ENCODE measurements at regions not wholly inside any gene's neighbourhood (a gene's known extent, or its start where the extent isn't known, plus 50 kb on each side); places are given as distances from the start of the nearest gene placed in this dataset.
"Not testable (repeated sequence)": the region's sequence is repeated elsewhere in the genome, so short reads cannot be mapped to it uniquely, and the experiment has no call there.

DNA sequence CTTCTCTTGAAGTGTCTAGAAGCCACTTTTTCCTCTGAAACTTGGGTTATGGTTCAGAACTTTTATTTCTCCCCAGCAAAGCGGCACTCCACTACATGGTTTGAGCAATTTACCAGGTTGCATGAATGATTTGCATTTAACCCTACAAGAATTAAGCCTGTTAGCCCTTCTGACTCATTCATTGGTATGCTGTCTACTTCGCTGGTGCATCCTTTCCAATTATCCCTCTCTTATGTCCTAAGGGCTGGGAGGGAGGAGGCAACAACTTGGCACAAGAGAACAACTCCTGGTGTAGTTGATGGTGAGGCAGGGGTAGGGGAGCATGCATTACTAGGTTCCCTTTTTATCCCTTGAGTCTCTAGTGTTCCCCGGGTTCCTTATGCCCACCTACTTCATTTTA, 293.4 kb upstream of the MEX3C start:
- TF ChIP-seq POLR2A (IDR thresholded peaks at IDR 0.05), result no peak
- Histone ChIP-seq H3K9me3 (no peaks in the 10 kb centered on the region), H3K36me3 (no peaks in the 10 kb centered on the region), H3K4me1 (ENCODE audit: insufficient read depth) (no peaks in the 10 kb centered on the region), H3K27me3 (no peaks in the 10 kb centered on the region), H3K27ac (no peak overlapping the region), H3K4me3 (no peak overlapping the region)
- intact Hi-C loops (cut with DNase I), result no loop called here
- 83 to 86% (median 85%) methylated on average over 3 of the region's 3 CpGs for WGBS, 3 donors
- DNase-seq, result no peak

DNA sequence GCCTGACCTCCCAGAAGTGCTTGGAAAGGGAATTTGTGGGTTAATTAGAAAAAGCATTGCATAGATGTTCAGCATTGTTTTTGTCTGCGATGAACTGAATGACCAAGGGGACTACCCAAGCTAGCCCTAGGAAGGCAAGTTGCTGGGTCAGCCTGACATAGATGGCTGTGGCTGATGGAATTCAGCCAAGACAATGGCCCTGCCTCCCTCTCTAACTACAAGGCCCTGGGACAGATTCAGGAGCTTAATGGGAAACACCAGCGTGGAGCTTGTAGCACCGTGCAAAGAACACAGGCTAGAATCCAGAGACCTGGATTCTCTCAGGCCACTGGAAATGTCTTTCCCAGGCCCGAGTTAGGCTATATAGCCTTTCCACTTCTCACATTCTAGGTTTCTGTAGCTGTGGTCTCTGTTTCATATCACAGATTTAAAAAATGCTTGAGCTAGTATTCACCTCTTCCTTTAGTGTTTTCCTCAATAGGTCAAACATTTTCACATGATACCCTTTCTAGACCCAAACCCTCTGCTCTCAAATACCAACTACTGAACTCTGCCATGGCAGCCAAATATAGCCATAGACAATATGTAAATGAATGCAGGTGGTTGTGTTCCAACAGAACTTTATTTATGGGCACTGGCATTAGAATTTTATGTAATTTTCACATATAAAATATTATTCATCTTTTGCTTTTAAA, 294.3 kb upstream of the MEX3C start:
- H3K9me3 ChIP-seq, result no peaks in the 10 kb centered on the region
- DNase-seq, result no peak
- TF ChIP-seq POLR2A (IDR thresholded peaks at IDR 0.05) (no peak), EP300 (IDR thresholded peaks at IDR 0.05) (no peak)
- TF ChIP-seq, protein P1, sequence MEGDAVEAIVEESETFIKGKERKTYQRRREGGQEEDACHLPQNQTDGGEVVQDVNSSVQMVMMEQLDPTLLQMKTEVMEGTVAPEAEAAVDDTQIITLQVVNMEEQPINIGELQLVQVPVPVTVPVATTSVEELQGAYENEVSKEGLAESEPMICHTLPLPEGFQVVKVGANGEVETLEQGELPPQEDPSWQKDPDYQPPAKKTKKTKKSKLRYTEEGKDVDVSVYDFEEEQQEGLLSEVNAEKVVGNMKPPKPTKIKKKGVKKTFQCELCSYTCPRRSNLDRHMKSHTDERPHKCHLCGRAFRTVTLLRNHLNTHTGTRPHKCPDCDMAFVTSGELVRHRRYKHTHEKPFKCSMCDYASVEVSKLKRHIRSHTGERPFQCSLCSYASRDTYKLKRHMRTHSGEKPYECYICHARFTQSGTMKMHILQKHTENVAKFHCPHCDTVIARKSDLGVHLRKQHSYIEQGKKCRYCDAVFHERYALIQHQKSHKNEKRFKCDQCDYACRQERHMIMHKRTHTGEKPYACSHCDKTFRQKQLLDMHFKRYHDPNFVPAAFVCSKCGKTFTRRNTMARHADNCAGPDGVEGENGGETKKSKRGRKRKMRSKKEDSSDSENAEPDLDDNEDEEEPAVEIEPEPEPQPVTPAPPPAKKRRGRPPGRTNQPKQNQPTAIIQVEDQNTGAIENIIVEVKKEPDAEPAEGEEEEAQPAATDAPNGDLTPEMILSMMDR (IDR thresholded peaks at IDR 0.05), result no peak
- intact Hi-C loops (cut with DNase I), result no loop called here
- H3K4me1 ChIP-seq (ENCODE audit: insufficient read depth), result no peaks in the 10 kb centered on the region
- H3K27ac ChIP-seq, result no peak overlapping the region
- 44 to 60% (median 54%) methylated on average over 4 of the region's 4 CpGs for WGBS, 3 donors
- no peak overlapping the region for H3K4me3 ChIP-seq
- no peaks in the 10 kb centered on the region for H3K36me3 ChIP-seq
- no peaks in the 10 kb centered on the region for H3K27me3 ChIP-seq

DNA sequence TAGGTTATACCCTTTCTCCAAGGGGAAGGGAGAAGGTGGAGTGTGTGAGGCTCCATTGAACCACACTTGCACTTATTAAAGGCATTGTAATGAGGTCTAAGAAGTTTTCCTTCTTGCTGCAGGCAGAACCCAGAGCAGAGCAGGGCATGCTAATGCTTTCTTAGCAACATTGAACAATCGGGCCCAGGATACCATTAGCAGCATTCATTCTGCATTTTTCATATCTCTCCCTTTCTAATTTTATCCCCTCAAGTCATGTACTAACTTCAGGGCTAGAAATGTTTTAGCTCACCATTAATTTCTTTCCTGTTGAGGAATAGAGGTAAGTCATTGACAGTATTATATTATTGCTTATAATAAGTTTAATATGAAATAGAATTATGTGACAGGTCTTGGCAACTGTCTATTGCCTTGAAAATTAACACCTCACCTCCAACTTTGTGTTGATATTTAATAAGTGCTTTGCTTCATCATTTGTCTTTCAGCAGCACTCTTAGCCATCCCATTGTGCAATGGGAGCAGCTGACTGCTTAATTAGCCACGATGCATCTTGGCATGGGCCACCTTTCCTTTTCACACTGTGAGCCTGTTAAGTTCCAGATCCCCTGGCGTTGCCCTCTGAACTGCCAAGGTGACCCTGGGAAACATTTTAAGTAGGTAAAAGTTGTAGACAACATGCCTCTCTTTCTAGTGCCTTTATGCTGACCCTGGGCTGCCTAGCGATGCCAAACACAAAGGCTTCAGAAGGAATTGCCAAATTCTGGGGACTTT, 300.8 kb upstream of the MEX3C start:
- WGBS, 3 donors, result 66 to 78% (median 71%) methylated on average over 4 of the region's 4 CpGs
- intact Hi-C loops (cut with DNase I), result no loop called here
- no peaks in the 10 kb centered on the region for H3K9me3 ChIP-seq
- H3K4me1 ChIP-seq (ENCODE audit: insufficient read depth), result no peaks in the 10 kb centered on the region
- H3K4me3 ChIP-seq, result no peak overlapping the region
- no peak for TF ChIP-seq POLR2A (IDR thresholded peaks at IDR 0.05)
- no peak for TF ChIP-seq EP300 (IDR thresholded peaks at IDR 0.05)
- TF ChIP-seq, protein P1 (IDR thresholded peaks at IDR 0.05), result no peak
- DNase-seq, result no peak
- H3K27me3 ChIP-seq, result no peaks in the 10 kb centered on the region
- H3K36me3 ChIP-seq, result no peaks in the 10 kb centered on the region
- no peak overlapping the region for H3K27ac ChIP-seq

DNA sequence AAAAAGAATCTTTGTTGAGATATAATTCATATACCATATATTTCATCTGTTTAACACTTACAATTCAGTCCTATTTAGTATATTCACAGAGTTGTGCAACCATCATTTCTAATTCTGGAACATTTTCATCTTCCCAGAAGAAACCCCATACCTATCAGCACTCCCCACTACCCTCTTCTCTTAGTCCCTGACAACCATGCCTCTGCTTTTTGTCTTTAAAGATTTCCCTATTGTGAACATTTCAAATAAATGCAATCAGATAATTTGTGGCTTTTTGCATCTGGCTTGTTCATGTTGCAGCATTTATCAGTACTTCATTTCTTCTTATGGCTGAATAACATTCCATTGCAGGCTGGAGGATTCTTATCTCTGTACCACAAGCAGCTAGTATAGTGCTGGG, 305.9 kb upstream of the MEX3C start:
- no peak for DNase-seq
- no peak for TF ChIP-seq POLR2A (IDR thresholded peaks at IDR 0.05)
- TF ChIP-seq EP300 (IDR thresholded peaks at IDR 0.05), result no peak
- TF ChIP-seq, protein P1 (IDR thresholded peaks at IDR 0.05), result no peak
- H3K4me3 ChIP-seq, result no peak overlapping the region
- no peak overlapping the region for H3K27ac ChIP-seq
- H3K9me3 ChIP-seq, result no peaks in the 10 kb centered on the region
- H3K27me3 ChIP-seq, result no peaks in the 10 kb centered on the region
- no peaks in the 10 kb centered on the region for H3K4me1 ChIP-seq (ENCODE audit: insufficient read depth)
- intact Hi-C loops (cut with DNase I), result no loop called here
- no peaks in the 10 kb centered on the region for H3K36me3 ChIP-seq

DNA sequence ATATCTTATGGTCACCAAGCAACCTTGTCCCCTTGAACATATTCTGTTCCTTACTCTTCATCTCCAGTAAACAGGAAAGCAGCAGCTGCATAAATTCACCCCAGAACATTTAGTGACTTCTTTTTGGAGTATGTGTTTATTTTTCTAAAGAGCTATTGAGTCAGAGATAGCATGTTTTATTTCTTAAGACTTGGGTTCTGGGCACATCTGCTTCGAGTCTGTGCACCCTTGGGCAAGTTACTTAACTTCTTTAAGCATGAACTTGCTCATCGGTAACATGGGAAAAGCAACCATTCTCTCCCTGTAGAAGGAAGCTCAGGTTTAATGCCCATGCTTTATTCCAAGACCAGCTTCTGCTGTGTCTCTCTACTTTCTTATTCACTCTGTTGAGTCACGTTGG, 309.3 kb upstream of the MEX3C start:
- WGBS, 3 donors, result 76 to 83% (median 78%) methylated on average over 3 of the region's 3 CpGs
- TF ChIP-seq, protein P1 (IDR thresholded peaks at IDR 0.05), result no peak
- TF ChIP-seq POLR2A (IDR thresholded peaks at IDR 0.05) (no peak), EP300 (IDR thresholded peaks at IDR 0.05) (no peak)
- Histone ChIP-seq H3K4me1 (ENCODE audit: insufficient read depth) (no peaks in the 10 kb centered on the region), H3K27me3 (no peaks in the 10 kb centered on the region), H3K27ac (no peak overlapping the region), H3K9me3 (no peaks in the 10 kb centered on the region), H3K4me3 (no peak overlapping the region), H3K36me3 (no peaks in the 10 kb centered on the region)
- intact Hi-C loops (cut with DNase I), result no loop called here
- no peak for DNase-seq

DNA sequence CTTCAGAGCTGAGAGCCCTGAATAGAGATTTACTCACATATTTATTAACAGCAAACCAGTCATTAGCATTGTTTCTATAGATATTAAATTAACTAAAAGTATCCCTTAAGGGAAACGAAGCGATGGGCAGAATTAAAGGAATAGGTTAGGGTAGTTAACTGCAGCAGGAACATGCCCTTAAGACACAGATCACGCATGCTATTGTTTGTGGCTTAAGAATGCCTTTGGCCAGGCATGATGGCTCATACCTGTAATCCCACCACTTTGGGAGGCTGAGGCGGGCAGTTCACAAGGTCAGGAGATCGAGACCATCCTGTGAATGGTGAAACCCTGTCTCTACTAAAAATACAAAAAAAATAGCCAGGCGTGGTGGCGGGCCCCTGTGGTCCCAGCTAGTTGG, 310.9 kb upstream of the MEX3C start:
- H3K27me3 ChIP-seq; H3K4me1 ChIP-seq (ENCODE audit: insufficient read depth); H3K9me3 ChIP-seq; intact Hi-C loops (cut with DNase I); H3K4me3 ChIP-seq; H3K27ac ChIP-seq; H3K36me3 ChIP-seq; DNase-seq: not testable (repeated sequence)
- WGBS, 3 donors, result 88 to 94% (median 89%) methylated on average over 7 of the region's 7 CpGs

Data from ovary (tissue), 7 donors.